ENCODE measurements at regions not wholly inside any gene's neighbourhood (a gene's known extent, or its start where the extent isn't known, plus 50 kb on each side); places are given as distances from the start of the nearest gene placed in this dataset.

DNA sequence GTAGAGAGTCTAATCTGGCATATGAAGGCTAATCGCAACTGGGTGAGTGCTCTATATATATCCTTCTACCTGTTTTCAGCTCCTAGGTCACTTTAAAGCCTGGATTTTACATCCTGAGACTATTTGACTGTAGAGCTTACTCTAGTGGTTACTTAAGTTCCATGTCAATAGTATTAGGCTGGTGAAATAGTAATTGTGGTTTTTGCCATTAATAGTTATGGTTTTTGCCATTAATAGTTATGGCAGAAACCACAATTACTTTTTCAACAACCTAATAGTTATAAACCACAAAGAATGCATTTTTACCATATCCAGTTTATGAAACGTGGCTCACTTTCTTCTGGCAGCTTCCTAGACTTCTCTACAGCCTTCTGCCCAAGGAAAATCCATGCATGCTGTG, 263.1 kb upstream of the KIAA1217 start:
- ChIA-PET CTCF (no interaction called here), POLR2A (no interaction called here)
- no peaks in the 10 kb centered on the region for H3K27me3 ChIP-seq (replicated peaks; ENCODE audit: control insufficient read depth, insufficient read depth, low read length)
- no peaks in the 10 kb centered on the region; the same call in 1 of the 2 replicates for H3K9me3 ChIP-seq
- no peak overlapping the region for H3K4me3 ChIP-seq (ENCODE audit: low read depth, low read length)
- TF ChIP-seq CTCF (IDR thresholded peaks at IDR 0.05; ENCODE audit: insufficient read depth in 1 of 2, low read depth in 1 of 2, low read length in 1 of 2, severe bottlenecking in 1 of 2, unreplicated experiment in 1 of 2), result no peak
- Mint-ChIP-seq H3K27me3 (ENCODE audit: insufficient read depth, unreplicated experiment) (peaks cover 8% of the 10 kb centered on the region), H3K4me1 (ENCODE audit: low read depth, unreplicated experiment) (no peaks in the 10 kb centered on the region), H3K27ac (ENCODE audit: unreplicated experiment) (no peak overlapping the region), H3K36me3 (ENCODE audit: insufficient read depth, unreplicated experiment) (no peaks in the 10 kb centered on the region), H3K4me3 (ENCODE audit: unreplicated experiment) (no peak overlapping the region), H3K9me3 (ENCODE audit: unreplicated experiment) (no peaks in the 10 kb centered on the region)
- no peak for DNase-seq
- no peaks in the 10 kb centered on the region for H3K36me3 ChIP-seq (ENCODE audit: control insufficient read depth, insufficient read depth, low read length)
- intact Hi-C loops (cut with micrococcal nuclease; ENCODE audit: unreplicated experiment), result no loop called here
- no peaks in the 10 kb centered on the region for H3K4me1 ChIP-seq
- no TSS peak for BruUV-seq (replicated peaks)

DNA sequence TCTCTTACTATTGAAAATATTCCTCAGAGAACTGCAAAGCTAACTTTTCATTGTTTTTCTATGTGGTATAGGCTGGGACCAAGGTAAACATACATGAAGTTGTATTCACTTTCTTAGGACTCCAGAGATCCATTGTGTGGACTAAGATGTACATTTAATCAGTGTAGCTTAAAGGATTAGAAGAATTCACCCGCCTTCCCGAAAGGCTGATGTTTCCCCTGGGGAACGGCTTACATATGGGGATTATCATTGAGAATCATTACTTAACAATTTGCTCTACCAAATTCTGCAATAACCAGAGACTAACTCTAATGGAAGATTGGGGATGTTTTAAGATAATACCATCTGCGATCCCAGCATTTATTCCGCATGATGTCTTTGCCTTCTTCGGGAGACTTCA, 257.1 kb upstream of the KIAA1217 start:
- ChIA-PET POLR2A (no interaction called here), CTCF (no interaction called here)
- TF ChIP-seq CTCF (IDR thresholded peaks at IDR 0.05; ENCODE audit: insufficient read depth in 1 of 2, low read depth in 1 of 2, low read length in 1 of 2, severe bottlenecking in 1 of 2, unreplicated experiment in 1 of 2), result no peak
- intact Hi-C loops (cut with micrococcal nuclease; ENCODE audit: unreplicated experiment), result no loop called here
- no peak overlapping the region for H3K4me3 Mint-ChIP-seq (ENCODE audit: unreplicated experiment)
- H3K36me3 ChIP-seq (ENCODE audit: control insufficient read depth, insufficient read depth, low read length), result no peaks in the 10 kb centered on the region
- peaks cover 5% of the 10 kb centered on the region for H3K27me3 Mint-ChIP-seq (ENCODE audit: insufficient read depth, unreplicated experiment)
- no peak overlapping the region for H3K27ac Mint-ChIP-seq (ENCODE audit: unreplicated experiment)
- H3K4me1 Mint-ChIP-seq (ENCODE audit: low read depth, unreplicated experiment), result peaks cover 7% of the 10 kb centered on the region
- H3K9me3 Mint-ChIP-seq (ENCODE audit: unreplicated experiment), result peaks cover 10% of the 10 kb centered on the region
- no TSS peak for BruUV-seq (replicated peaks)
- no peak overlapping the region for H3K4me3 ChIP-seq (ENCODE audit: low read depth, low read length)
- no peaks in the 10 kb centered on the region for H3K36me3 Mint-ChIP-seq (ENCODE audit: insufficient read depth, unreplicated experiment)
- DNase-seq, result no peak
- H3K9me3 ChIP-seq, result peaks cover 5% of the 10 kb centered on the region
- H3K4me1 ChIP-seq, result no peaks in the 10 kb centered on the region
- no peaks in the 10 kb centered on the region for H3K27me3 ChIP-seq (replicated peaks; ENCODE audit: control insufficient read depth, insufficient read depth, low read length)

GRCh38 chr10:23955456-23956225, 253.3 kb upstream of the KIAA1217 start:
- no peaks in the 10 kb centered on the region for H3K4me1 ChIP-seq
- Mint-ChIP-seq H3K9me3 (ENCODE audit: unreplicated experiment) (peaks cover 10% of the 10 kb centered on the region), H3K4me1 (ENCODE audit: low read depth, unreplicated experiment) (peaks cover 7% of the 10 kb centered on the region), H3K27ac (ENCODE audit: unreplicated experiment) (no peak overlapping the region), H3K4me3 (ENCODE audit: unreplicated experiment) (no peak overlapping the region), H3K27me3 (ENCODE audit: insufficient read depth, unreplicated experiment) (peaks cover 6% of the 10 kb centered on the region), H3K36me3 (ENCODE audit: insufficient read depth, unreplicated experiment) (no peaks in the 10 kb centered on the region)
- H3K36me3 ChIP-seq (ENCODE audit: control insufficient read depth, insufficient read depth, low read length), result no peaks in the 10 kb centered on the region
- POLR2A ChIA-PET, result no interaction called here
- BruUV-seq (replicated peaks), result no TSS peak
- intact Hi-C loops (cut with micrococcal nuclease; ENCODE audit: unreplicated experiment), result no loop called here
- H3K9me3 ChIP-seq, result peaks cover 5% of the 10 kb centered on the region; the same call in 1 of the 2 replicates
- DNase-seq, result no peak
- H3K4me3 ChIP-seq (ENCODE audit: low read depth, low read length), result no peak overlapping the region
- no peaks in the 10 kb centered on the region; the same call in 1 of the 2 replicates for H3K27me3 ChIP-seq (replicated peaks; ENCODE audit: control insufficient read depth, insufficient read depth, low read length)
- CTCF ChIA-PET, result no interaction called here
- no peak for TF ChIP-seq CTCF (IDR thresholded peaks at IDR 0.05; ENCODE audit: insufficient read depth in 1 of 2, low read depth in 1 of 2, low read length in 1 of 2, severe bottlenecking in 1 of 2, unreplicated experiment in 1 of 2)

Measured in Caco-2 (cell line).